Breast epithelium (tissue), 3 donors: ENCODE measurements at regions not wholly inside any gene's neighbourhood (a gene's known extent, or its start where the extent isn't known, plus 50 kb on each side); places are given as distances from the start of the nearest gene placed in this dataset.

Source experiments
- POLR2A ChIP-seq: fragments of 450-650 bp; IDR thresholded peaks from one replicate; pipeline ENCODE4 v1.6.1; 2016; ENCODE audit warnings: antibody characterized with exemption, mild to moderate bottlenecking, moderate library complexity
- POLR2AphosphoS5 ChIP-seq, 3 donors: sonication (generic); formaldehyde crosslinking; IDR thresholded peaks; one replicate each; pipeline ENCODE4 v1.6.1; 2017; ENCODE audit warnings: antibody characterized with exemption in 3 of 3

DNA sequence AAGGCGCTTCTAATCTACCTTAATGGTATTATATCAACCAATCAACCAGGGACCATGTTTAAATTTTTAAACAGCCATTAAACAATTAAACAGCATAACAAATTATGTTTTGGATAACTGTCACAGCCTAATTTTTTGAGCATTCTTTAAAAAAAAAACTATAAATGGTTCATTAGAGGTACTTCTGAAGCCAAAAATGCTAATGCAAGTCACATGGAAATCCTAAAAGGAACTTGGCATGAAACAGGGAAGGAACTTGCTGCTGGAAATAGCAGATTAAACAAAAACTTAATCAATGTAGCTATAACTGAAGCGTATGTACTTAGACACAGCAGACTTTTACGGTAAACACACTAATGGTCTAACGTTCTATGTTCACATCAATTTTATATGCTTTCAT, 190.2 kb upstream of the BTG1 start:
- TF ChIP-seq POLR2A (no peak), POLR2AphosphoS5 (IDR thresholded peaks at IDR 0.05) (no peak)
